ENCODE measurements at regions not wholly inside any gene's neighbourhood (a gene's known extent, or its start where the extent isn't known, plus 50 kb on each side); places are given as distances from the start of the nearest gene placed in this dataset.

- Histone ChIP-seq H3K9me2 (ENCODE audit: insufficient read depth) (no peaks in the 10 kb centered on the region), H3K4me1 (ENCODE audit: insufficient read depth) (0 out of 2 replicates have a peak, but pooled peaks cover 4% of the 10 kb centered on the region), H3K4me3 (no peak overlapping the region), H2AFZ (no peak overlapping the region), H3K36me3 (ENCODE audit: insufficient read depth) (no peaks in the 10 kb centered on the region), H3F3A (replicated peaks; ENCODE audit: low read depth) (no peaks in the 10 kb centered on the region), H4K20me1 (replicated peaks; ENCODE audit: insufficient read depth) (no peaks in the 10 kb centered on the region), H3K27me3 (ENCODE audit: insufficient read depth) (no peaks in the 10 kb centered on the region), H3K79me2 (replicated peaks; ENCODE audit: insufficient read depth) (no peaks in the 10 kb centered on the region), H3K4me2 (no peak overlapping the region), H3K27ac (ENCODE audit: low read depth) (no peak overlapping the region)
- Mint-ChIP-seq H3K9me3 (no peaks in the 10 kb centered on the region), H3K4me1 (no peaks in the 10 kb centered on the region), H3K4me3 (no peak overlapping the region), H3K27me3 (ENCODE audit: insufficient read depth, low read depth, poor library complexity) (no peaks in the 10 kb centered on the region), H3K27ac (no peak overlapping the region), H3K36me3 (ENCODE audit: low read depth) (no peaks in the 10 kb centered on the region)
- DNase-seq (ENCODE audit: low spot score), result no peak
- TF ChIP-seq REST (IDR thresholded peaks at IDR 0.05; ENCODE audit: unreplicated experiment), result no peak
- TF ChIP-seq ZNF331 (CRISPR knock-in tag; IDR thresholded peaks at IDR 0.05; ENCODE audit: low read depth), result no peak
- ATAC-seq, result no peak
Observed at GRCh38 chrX:143095321-143095720, 69.6 kb downstream of the SPANXN4 start.

- Histone ChIP-seq H4K20me1 (replicated peaks; ENCODE audit: insufficient read depth) (no peaks in the 10 kb centered on the region), H3K36me3 (ENCODE audit: insufficient read depth) (no peaks in the 10 kb centered on the region), H3K9me2 (ENCODE audit: insufficient read depth) (no peaks in the 10 kb centered on the region), H3K4me1 (ENCODE audit: insufficient read depth) (0 out of 2 replicates have a peak, but pooled peaks cover 4% of the 10 kb centered on the region), H3K27ac (ENCODE audit: low read depth) (no peak overlapping the region), H3K27me3 (ENCODE audit: insufficient read depth) (no peaks in the 10 kb centered on the region), H3K79me2 (replicated peaks; ENCODE audit: insufficient read depth) (no peaks in the 10 kb centered on the region), H2AFZ (no peak overlapping the region), H3K4me2 (no peak overlapping the region), H3K4me3 (no peak overlapping the region), H3F3A (replicated peaks; ENCODE audit: low read depth) (no peaks in the 10 kb centered on the region)
- H3K36me3 Mint-ChIP-seq (ENCODE audit: low read depth), result no peaks in the 10 kb centered on the region
- ATAC-seq, result no peak
- no peaks in the 10 kb centered on the region for H3K4me1 Mint-ChIP-seq
- H3K27ac Mint-ChIP-seq, result no peak overlapping the region
- H3K27me3 Mint-ChIP-seq (ENCODE audit: insufficient read depth, low read depth, poor library complexity), result no peaks in the 10 kb centered on the region
- no peaks in the 10 kb centered on the region for H3K9me3 Mint-ChIP-seq
- no peak for DNase-seq (ENCODE audit: low spot score)
- no peak overlapping the region for H3K4me3 Mint-ChIP-seq
- TF ChIP-seq REST (IDR thresholded peaks at IDR 0.05; ENCODE audit: unreplicated experiment), result no peak
- no peak for TF ChIP-seq EZH2phosphoT487 (IDR thresholded peaks at IDR 0.05; ENCODE audit: unreplicated experiment)
- TF ChIP-seq POLR2AphosphoS5 (IDR thresholded peaks at IDR 0.05; ENCODE audit: low read depth), result no peak
- TF ChIP-seq ZNF331 (CRISPR knock-in tag; IDR thresholded peaks at IDR 0.05; ENCODE audit: low read depth), result no peak
- TF ChIP-seq EZH2 (IDR thresholded peaks at IDR 0.05; ENCODE audit: low read depth, unreplicated experiment), result no peak
- TF ChIP-seq ZNF114 (CRISPR knock-in tag; IDR thresholded peaks at IDR 0.05), result no peak
- TF ChIP-seq STAT1 (IDR thresholded peaks at IDR 0.05; ENCODE audit: unreplicated experiment), result no peak
- TF ChIP-seq ETS1 (IDR thresholded peaks at IDR 0.05), result no peak
Observed at GRCh38 chrX:143094417-143095023, 68.8 kb downstream of the SPANXN4 start.

Measured in GM23338 (cell line).